ENCODE measurements at regions not wholly inside any gene's neighbourhood (a gene's known extent, or its start where the extent isn't known, plus 50 kb on each side); places are given as distances from the start of the nearest gene placed in this dataset.
"Not testable (repeated sequence)": the region's sequence is repeated elsewhere in the genome, so short reads cannot be mapped to it uniquely, and the experiment has no call there.

- H3K27me3 Mint-ChIP-seq, result peaks cover 22% of the 10 kb centered on the region
- TF ChIP-seq, protein P1, sequence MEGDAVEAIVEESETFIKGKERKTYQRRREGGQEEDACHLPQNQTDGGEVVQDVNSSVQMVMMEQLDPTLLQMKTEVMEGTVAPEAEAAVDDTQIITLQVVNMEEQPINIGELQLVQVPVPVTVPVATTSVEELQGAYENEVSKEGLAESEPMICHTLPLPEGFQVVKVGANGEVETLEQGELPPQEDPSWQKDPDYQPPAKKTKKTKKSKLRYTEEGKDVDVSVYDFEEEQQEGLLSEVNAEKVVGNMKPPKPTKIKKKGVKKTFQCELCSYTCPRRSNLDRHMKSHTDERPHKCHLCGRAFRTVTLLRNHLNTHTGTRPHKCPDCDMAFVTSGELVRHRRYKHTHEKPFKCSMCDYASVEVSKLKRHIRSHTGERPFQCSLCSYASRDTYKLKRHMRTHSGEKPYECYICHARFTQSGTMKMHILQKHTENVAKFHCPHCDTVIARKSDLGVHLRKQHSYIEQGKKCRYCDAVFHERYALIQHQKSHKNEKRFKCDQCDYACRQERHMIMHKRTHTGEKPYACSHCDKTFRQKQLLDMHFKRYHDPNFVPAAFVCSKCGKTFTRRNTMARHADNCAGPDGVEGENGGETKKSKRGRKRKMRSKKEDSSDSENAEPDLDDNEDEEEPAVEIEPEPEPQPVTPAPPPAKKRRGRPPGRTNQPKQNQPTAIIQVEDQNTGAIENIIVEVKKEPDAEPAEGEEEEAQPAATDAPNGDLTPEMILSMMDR (conservative IDR thresholded peaks at IDR 0.05), result no peak
- no peak overlapping the region for H3K27ac Mint-ChIP-seq
- no peaks in the 10 kb centered on the region for H3K9me3 Mint-ChIP-seq
- H3K4me3 Mint-ChIP-seq, result no peak overlapping the region
- no peaks in the 10 kb centered on the region for H3K36me3 Mint-ChIP-seq
- H3K4me1 Mint-ChIP-seq (ENCODE audit: unreplicated experiment), result no peaks in the 10 kb centered on the region
- DNase-seq (ENCODE audit: extremely low spot score, unreplicated experiment), result no peak
These were observed 257.2 kb upstream of the MVB12B start for GRCh38 chr9:126069400-126069955.

GRCh38 chr9:126070058-126070655 is 256.5 kb upstream of the MVB12B start:
- no peaks in the 10 kb centered on the region for H3K9me3 Mint-ChIP-seq
- no peak overlapping the region for H3K4me3 Mint-ChIP-seq
- no peaks in the 10 kb centered on the region for H3K36me3 Mint-ChIP-seq
- no peaks in the 10 kb centered on the region for H3K4me1 Mint-ChIP-seq (ENCODE audit: unreplicated experiment)
- TF ChIP-seq, protein P1 (conservative IDR thresholded peaks at IDR 0.05), result no peak
- H3K27me3 Mint-ChIP-seq, result peaks cover 23% of the 10 kb centered on the region
- no peak for DNase-seq (ENCODE audit: extremely low spot score, unreplicated experiment)
- H3K27ac Mint-ChIP-seq, result no peak overlapping the region

DNA sequence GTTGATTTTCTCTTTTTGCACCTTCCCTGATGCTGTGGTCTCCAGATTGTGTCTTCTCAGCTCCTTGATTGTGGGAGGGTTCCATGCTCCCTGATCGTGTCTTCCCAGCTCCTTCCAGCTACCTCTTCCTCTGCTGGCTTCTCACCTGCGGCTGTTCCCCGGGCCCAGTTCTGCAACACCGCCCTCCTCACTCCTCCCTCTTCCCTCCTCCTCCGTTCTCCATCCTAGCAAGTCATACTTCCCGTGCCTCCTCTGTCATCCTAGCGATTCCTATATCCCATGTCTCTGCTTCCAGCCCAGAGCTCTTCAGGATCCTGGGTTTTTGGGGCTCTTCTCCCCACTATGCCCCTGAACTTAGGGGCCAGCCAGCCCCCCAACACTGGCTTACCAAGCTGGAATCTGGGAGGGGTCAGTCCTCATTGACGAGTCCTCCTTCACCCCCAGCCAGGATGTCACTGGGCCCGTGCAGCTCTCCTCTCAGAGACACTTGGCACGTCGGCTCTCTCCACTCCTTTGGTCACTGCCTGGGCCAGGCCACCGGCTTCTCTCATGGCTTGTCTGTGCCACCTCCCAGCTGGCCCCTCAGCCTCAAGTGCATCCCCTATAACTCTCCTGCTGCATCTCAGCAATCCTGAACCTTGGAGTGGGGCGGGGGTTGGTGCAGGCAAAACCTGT is 255.4 kb upstream of the MVB12B start:
- H3K36me3 Mint-ChIP-seq, result no peaks in the 10 kb centered on the region
- H3K4me1 Mint-ChIP-seq (ENCODE audit: unreplicated experiment), result no peaks in the 10 kb centered on the region
- H3K9me3 Mint-ChIP-seq, result no peaks in the 10 kb centered on the region
- TF ChIP-seq, protein P1 (conservative IDR thresholded peaks at IDR 0.05), result no peak
- no peak overlapping the region for H3K27ac Mint-ChIP-seq
- no peak overlapping the region for H3K4me3 Mint-ChIP-seq
- no peak for DNase-seq (ENCODE audit: extremely low spot score, unreplicated experiment)
- peaks cover 19% of the 10 kb centered on the region for H3K27me3 Mint-ChIP-seq

- DNase-seq (ENCODE audit: extremely low spot score, unreplicated experiment); H3K4me3 Mint-ChIP-seq; H3K27ac Mint-ChIP-seq; H3K9me3 Mint-ChIP-seq; H3K4me1 Mint-ChIP-seq (ENCODE audit: unreplicated experiment); H3K36me3 Mint-ChIP-seq: not testable (repeated sequence)
- peaks cover 48% of the 10 kb centered on the region for H3K27me3 Mint-ChIP-seq
These were observed 249.0 kb upstream of the MVB12B start for GRCh38 chr9:126077656-126078055.

GRCh38 chr9:126080641-126081040 is 246.0 kb upstream of the MVB12B start:
- DNase-seq (ENCODE audit: extremely low spot score, unreplicated experiment), result no peak
- Mint-ChIP-seq H3K4me3 (no peak overlapping the region), H3K27me3 (peaks cover 54% of the 10 kb centered on the region), H3K36me3 (no peaks in the 10 kb centered on the region), H3K27ac (no peak overlapping the region), H3K9me3 (no peaks in the 10 kb centered on the region), H3K4me1 (ENCODE audit: unreplicated experiment) (no peaks in the 10 kb centered on the region)
- TF ChIP-seq, protein P1 (conservative IDR thresholded peaks at IDR 0.05), result no peak

DNA sequence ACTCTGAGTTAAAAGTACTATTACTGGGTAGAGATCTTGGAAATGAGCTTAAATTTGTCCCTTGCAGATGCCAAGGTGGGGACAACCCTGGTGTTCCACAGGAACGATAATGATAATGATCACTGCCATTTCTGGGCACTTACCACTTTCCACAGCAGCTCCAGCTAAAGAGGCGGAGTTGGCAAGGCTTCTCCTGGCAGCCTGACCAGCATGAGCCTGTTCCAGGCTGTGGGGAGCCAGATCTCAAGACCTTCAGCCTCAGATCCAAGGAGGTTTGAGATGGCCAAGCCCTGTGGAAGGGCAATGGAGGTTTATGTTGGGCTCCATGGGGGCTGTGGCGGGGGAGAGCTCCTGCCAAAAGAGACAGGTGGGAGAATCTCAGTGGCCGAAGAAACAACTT is 244.9 kb upstream of the MVB12B start:
- Mint-ChIP-seq H3K4me3 (no peak overlapping the region), H3K4me1 (ENCODE audit: unreplicated experiment) (no peaks in the 10 kb centered on the region), H3K36me3 (no peaks in the 10 kb centered on the region), H3K27me3 (peaks cover 56% of the 10 kb centered on the region), H3K27ac (no peak overlapping the region), H3K9me3 (no peaks in the 10 kb centered on the region)
- no peak for DNase-seq (ENCODE audit: extremely low spot score, unreplicated experiment)
- TF ChIP-seq, protein P1 (conservative IDR thresholded peaks at IDR 0.05), result no peak
